ENCODE measurements at regions not wholly inside any gene's neighbourhood (a gene's known extent, or its start where the extent isn't known, plus 50 kb on each side); places are given as distances from the start of the nearest gene placed in this dataset.

DNA sequence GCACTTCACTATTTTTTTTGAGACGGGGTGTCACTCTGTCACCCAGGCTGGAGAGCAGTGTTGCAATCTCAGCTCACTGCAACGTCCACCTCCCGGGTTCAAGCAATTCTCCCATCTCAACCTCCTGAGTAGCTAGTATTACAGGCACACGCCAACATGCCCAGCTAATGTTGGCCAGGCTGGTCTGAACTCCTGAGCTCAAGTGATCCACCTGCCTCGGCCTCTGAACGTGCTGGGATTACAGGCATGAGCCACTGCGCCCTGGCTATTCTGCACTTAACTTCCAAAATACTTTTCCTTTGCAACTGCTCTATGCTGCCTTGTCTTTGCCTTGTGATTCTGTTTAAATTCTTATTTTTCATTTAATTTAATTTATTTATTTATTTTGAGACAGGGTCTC lies 67.0 kb upstream of the ZNF479 start:
- no peak for TF ChIP-seq CTCF (IDR thresholded peaks at IDR 0.05; ENCODE audit: insufficient read depth, low read depth, low read length)
- TF ChIP-seq EZH2 (IDR thresholded peaks at IDR 0.05; ENCODE audit: insufficient read depth, low read length): no peak
